WTC11 (cell line): ENCODE measurements at regions not wholly inside any gene's neighbourhood (a gene's known extent, or its start where the extent isn't known, plus 50 kb on each side); places are given as distances from the start of the nearest gene placed in this dataset.

Experiments
- ATAC-seq: fragments of 200-7000 bp; cut with Tn5 transposase; 2 replicates; pipeline ENCODE4 v1.10.0; 2021; ENCODE audit warnings: mild to moderate bottlenecking, moderate library complexity
- CTCF ChIA-PET: fragments of 300-600 bp; sonication (Branson Sonifier 250); formaldehyde crosslinking; loops from one replicate; lab custom pipeline; 2021; ENCODE audit warnings: antibody characterized with exemption; lab: Charles Lee
- POLR2A ChIA-PET: fragments of 350-600 bp; sonication (Branson Sonifier 250); formaldehyde crosslinking; loops from one replicate; lab custom pipeline; 2021; ENCODE audit warnings: antibody characterized with exemption; lab: Charles Lee
- DNase-seq: peaks from one replicate; pipeline ENCODE4 v3.0.0; 2021; ENCODE audit warnings: low spot score
- H3K27ac Mint-ChIP-seq: 2 replicates; pipeline ENCODE4 v1.8.0; 2021; ENCODE audit warnings: mixed read lengths
- H3K27me3 Mint-ChIP-seq: 2 replicates; pipeline ENCODE4 v1.8.0; 2021; ENCODE audit warnings: low read depth, mild to moderate bottlenecking, moderate library complexity, mixed read lengths
- H3K36me3 Mint-ChIP-seq: 2 replicates; pipeline ENCODE4 v1.8.0; 2021; ENCODE audit warnings: mixed read lengths
- H3K4me1 Mint-ChIP-seq: 2 replicates; pipeline ENCODE4 v1.8.0; 2022; ENCODE audit warnings: mixed read lengths
- H3K4me3 Mint-ChIP-seq: 2 replicates; pipeline ENCODE4 v1.8.0; 2021; ENCODE audit warnings: mild to moderate bottlenecking, moderate library complexity, mixed read lengths
- H3K9me3 Mint-ChIP-seq: 2 replicates; pipeline ENCODE4 v1.8.0; 2021; ENCODE audit warnings: mixed read lengths
- ATF1 ChIP-seq: sonication (generic); formaldehyde crosslinking; IDR thresholded peaks from 2 replicates; pipeline ENCODE4 v1.8.1; 2023; ENCODE audit warnings: mild to moderate bottlenecking, moderate library complexity, missing genetic modification reagents
- ATF3 ChIP-seq: sonication (generic); formaldehyde crosslinking; conservative IDR thresholded peaks from 2 replicates; pipeline ENCODE4 v1.8.1; 2022; ENCODE audit warnings: mild to moderate bottlenecking, missing genetic modification reagents
- ERG ChIP-seq: fragments of 250-450 bp; sonication (Bioruptor Pico); IDR thresholded peaks from 2 replicates; pipeline ENCODE4 v1.8.0; 2021; ENCODE audit warnings: mild to moderate bottlenecking
- FOXJ3 ChIP-seq: sonication (generic); formaldehyde crosslinking; IDR thresholded peaks from 2 replicates; pipeline ENCODE4 v1.9.0; 2021; ENCODE audit warnings: missing genetic modification reagents, mild to moderate bottlenecking, borderline replicate concordance
- FOXK1 ChIP-seq: sonication (generic); formaldehyde crosslinking; IDR thresholded peaks from 2 replicates; pipeline ENCODE4 v1.8.0; 2022; ENCODE audit warnings: mild to moderate bottlenecking, moderate library complexity, missing genetic modification reagents
- FOXP1 ChIP-seq: sonication (generic); formaldehyde crosslinking; IDR thresholded peaks from 2 replicates; pipeline ENCODE4 v1.8.0; 2022; ENCODE audit warnings: missing genetic modification reagents, mild to moderate bottlenecking, moderate library complexity, borderline replicate concordance
- FOXP4 ChIP-seq: sonication (generic); formaldehyde crosslinking; IDR thresholded peaks from 2 replicates; pipeline ENCODE4 v1.8.0; 2022; ENCODE audit warnings: mild to moderate bottlenecking, missing genetic modification reagents
- GRHL2 ChIP-seq: fragments of 250-450 bp; sonication (Bioruptor Pico); IDR thresholded peaks from 2 replicates; pipeline ENCODE4 v1.8.0; 2022; ENCODE audit warnings: mild to moderate bottlenecking, moderate library complexity; ENCODE audit not compliant: insufficient replicate concordance, severe bottlenecking
- HMGA2 ChIP-seq: fragments of 250-450 bp; sonication (Bioruptor Pico); IDR thresholded peaks from 2 replicates; pipeline ENCODE4 v1.4.0; 2021; ENCODE audit warnings: mild to moderate bottlenecking, moderate library complexity
- IRF2 ChIP-seq: sonication (generic); formaldehyde crosslinking; IDR thresholded peaks from 2 replicates; pipeline ENCODE4 v1.8.0; 2022; ENCODE audit warnings: low read depth, missing genetic modification reagents, borderline replicate concordance
- KAT7 ChIP-seq: sonication (generic); formaldehyde crosslinking; IDR thresholded peaks from 2 replicates; pipeline ENCODE4 v1.8.1; 2023; ENCODE audit warnings: missing genetic modification reagents, mild to moderate bottlenecking, borderline replicate concordance
- MAX ChIP-seq: sonication (generic); formaldehyde crosslinking; IDR thresholded peaks from 2 replicates; pipeline ENCODE4 v1.8.0; 2022; ENCODE audit warnings: mild to moderate bottlenecking, missing genetic modification reagents
- MLX ChIP-seq: sonication (generic); formaldehyde crosslinking; IDR thresholded peaks from 2 replicates; pipeline ENCODE4 v1.8.1; 2023; ENCODE audit warnings: mild to moderate bottlenecking, missing genetic modification reagents, moderate library complexity
- MXD4 ChIP-seq: fragments of 250-450 bp; sonication (Bioruptor Pico); IDR thresholded peaks from 2 replicates; pipeline ENCODE4 v1.8.0; 2021; ENCODE audit warnings: mild to moderate bottlenecking, moderate library complexity, borderline replicate concordance
- NFATC4 ChIP-seq: fragments of 250-450 bp; sonication (Bioruptor Pico); IDR thresholded peaks from 2 replicates; pipeline ENCODE4 v1.9.0; 2021; ENCODE audit warnings: mild to moderate bottlenecking
- NFE2L1 ChIP-seq: sonication (generic); formaldehyde crosslinking; IDR thresholded peaks from 2 replicates; pipeline ENCODE4 v1.8.1; 2023; ENCODE audit warnings: missing genetic modification reagents
- OVOL2 ChIP-seq: fragments of 250-450 bp; sonication (Bioruptor Pico); IDR thresholded peaks from 2 replicates; pipeline ENCODE4 v1.9.0; 2021; ENCODE audit warnings: mild to moderate bottlenecking, borderline replicate concordance
- USF1 ChIP-seq: sonication (generic); formaldehyde crosslinking; IDR thresholded peaks from 2 replicates; pipeline ENCODE4 v1.8.0; 2022; ENCODE audit warnings: mild to moderate bottlenecking, missing genetic modification reagents
- USF2 ChIP-seq: sonication (generic); formaldehyde crosslinking; IDR thresholded peaks from 2 replicates; pipeline ENCODE4 v1.8.1; 2023; ENCODE audit warnings: mild to moderate bottlenecking, missing genetic modification reagents, moderate library complexity
- ZBTB43 ChIP-seq: sonication (generic); formaldehyde crosslinking; IDR thresholded peaks from 2 replicates; pipeline ENCODE4 v1.8.1; 2023; ENCODE audit warnings: mild to moderate bottlenecking, missing genetic modification reagents
- ZNF317 ChIP-seq: sonication (generic); formaldehyde crosslinking; IDR thresholded peaks from 2 replicates; pipeline ENCODE4 v1.8.1; 2023; ENCODE audit warnings: low read depth, mild to moderate bottlenecking, moderate library complexity, missing genetic modification reagents, borderline replicate concordance
- ZNF396 ChIP-seq: fragments of 250-450 bp; sonication (Bioruptor Pico); IDR thresholded peaks from 2 replicates; pipeline ENCODE4 v1.8.0; 2021; ENCODE audit warnings: mild to moderate bottlenecking, moderate library complexity, borderline replicate concordance
- ZSCAN18 ChIP-seq: fragments of 250-450 bp; sonication (Bioruptor Pico); IDR thresholded peaks from 2 replicates; pipeline ENCODE4 v2.1.2; 2022; ENCODE audit warnings: mild to moderate bottlenecking, moderate library complexity

GRCh38 chr2:226018641-226019040 lies 619.1 kb downstream of the NYAP2 start (continued):
- TF ChIP-seq USF1 (CRISPR knock-in tag), result no peak
- no peak for TF ChIP-seq ZBTB43 (CRISPR knock-in tag)
- TF ChIP-seq MLX, result no peak
- TF ChIP-seq OVOL2 (CRISPR knock-in tag), result no peak
- TF ChIP-seq FOXP1 (CRISPR knock-in tag), result no peak

GRCh38 chr2:226017537-226017936 lies 618.0 kb downstream of the NYAP2 start:
- DNase-seq (no peak), ATAC-seq (no peak)
- Mint-ChIP-seq H3K9me3 (peaks cover 33% of the 10 kb centered on the region), H3K27ac (no peak overlapping the region), H3K27me3 (no peaks in the 10 kb centered on the region), H3K4me1 (peaks cover 9% of the 10 kb centered on the region), H3K36me3 (peaks cover 26% of the 10 kb centered on the region), H3K4me3 (no peak overlapping the region)
- POLR2A ChIA-PET, result no interaction called here
- TF ChIP-seq KAT7 (CRISPR knock-in tag), result no peak
- TF ChIP-seq ZNF396, result no peak
- no peak for TF ChIP-seq ZNF317 (CRISPR knock-in tag)
- TF ChIP-seq ZSCAN18 (CRISPR knock-in tag), result no peak
- no peak for TF ChIP-seq GRHL2
- TF ChIP-seq ATF3 (CRISPR knock-in tag), result no peak
- no peak for TF ChIP-seq MAX (CRISPR knock-in tag)
- no peak for TF ChIP-seq FOXK1 (CRISPR knock-in tag)
- TF ChIP-seq IRF2 (CRISPR knock-in tag), result no peak
- CTCF ChIA-PET, result no interaction called here

- no peak for DNase-seq
- ChIA-PET CTCF (no interaction called here), POLR2A (no interaction called here)
- Mint-ChIP-seq H3K27ac (no peak overlapping the region), H3K9me3 (peaks cover 33% of the 10 kb centered on the region), H3K36me3 (peaks cover 26% of the 10 kb centered on the region), H3K4me1 (peaks cover 9% of the 10 kb centered on the region), H3K4me3 (no peak overlapping the region), H3K27me3 (no peaks in the 10 kb centered on the region)
- ATAC-seq, result no peak
- no peak for TF ChIP-seq FOXP4 (CRISPR knock-in tag)
- TF ChIP-seq NFATC4 (CRISPR knock-in tag), result no peak
- TF ChIP-seq ERG, result no peak
- no peak for TF ChIP-seq NFE2L1 (CRISPR knock-in tag)
- TF ChIP-seq USF1 (CRISPR knock-in tag), result no peak
- TF ChIP-seq FOXJ3 (CRISPR knock-in tag), result no peak
- no peak for TF ChIP-seq USF2 (CRISPR knock-in tag)
- no peak for TF ChIP-seq ATF1
- TF ChIP-seq HMGA2 (CRISPR knock-in tag), result no peak
- no peak for TF ChIP-seq KAT7 (CRISPR knock-in tag)
- no peak for TF ChIP-seq MXD4
These were observed 617.6 kb downstream of the NYAP2 start for GRCh38 chr2:226017107-226017506.
